GM12892 (cell line): ENCODE measurements at regions not wholly inside any gene's neighbourhood (a gene's known extent, or its start where the extent isn't known, plus 50 kb on each side); places are given as distances from the start of the nearest gene placed in this dataset.

Source experiments
- POLR2A ChIP-seq: IDR thresholded peaks from 2 replicates; pipeline ENCODE4 v1.6.1; 2011; ENCODE audit warnings: low read depth, low read length, control low read depth
- POLR2AphosphoS5 ChIP-seq: IDR thresholded peaks from 2 replicates; pipeline ENCODE4 v1.6.1; 2011; ENCODE audit warnings: low read depth, low read length, control low read depth

DNA sequence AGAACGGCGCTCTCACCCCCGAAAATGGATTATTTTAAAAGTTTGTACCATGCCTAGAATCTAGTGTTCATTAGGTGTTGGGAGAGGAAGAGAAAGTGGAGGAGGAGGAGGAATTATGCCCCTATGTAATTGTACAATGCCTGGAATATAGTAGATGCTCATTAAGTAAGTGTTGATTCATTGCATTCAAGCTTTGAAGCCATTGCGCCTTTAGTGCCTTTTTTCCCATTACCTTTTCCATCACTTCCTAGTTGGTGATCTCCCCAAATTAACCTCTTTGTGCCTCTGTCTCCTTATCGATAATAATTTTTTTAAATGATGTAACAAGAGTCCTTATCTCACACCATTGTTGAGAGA, 220.7 kb upstream of the PRICKLE2 start:
- TF ChIP-seq POLR2AphosphoS5, result no peak
- TF ChIP-seq POLR2A, result no peak
